ENCODE measurements at regions not wholly inside any gene's neighbourhood (a gene's known extent, or its start where the extent isn't known, plus 50 kb on each side); places are given as distances from the start of the nearest gene placed in this dataset.
"Not testable (repeated sequence)": the region's sequence is repeated elsewhere in the genome, so short reads cannot be mapped to it uniquely, and the experiment has no call there.

DNA sequence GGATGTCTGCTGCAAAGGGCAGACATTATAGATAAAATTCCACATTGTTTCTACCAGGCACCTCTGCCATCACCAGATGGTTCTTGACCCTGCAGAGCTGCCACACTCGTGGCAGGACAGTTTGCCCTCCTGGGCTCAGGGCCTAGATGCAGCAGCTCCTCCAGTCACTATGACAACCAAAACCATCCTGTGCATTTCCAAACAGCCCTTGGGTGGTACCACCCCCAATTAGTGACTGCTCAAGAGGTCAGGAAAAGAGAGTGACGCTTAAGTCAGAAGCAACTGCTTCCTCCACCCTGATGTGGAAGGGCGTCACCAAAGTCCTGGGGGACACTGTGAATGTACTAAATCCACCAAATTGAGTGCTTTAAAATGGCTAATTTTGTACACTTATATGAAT, 109.2 kb downstream of the C16orf95 start:
- Histone ChIP-seq H3K27ac (ENCODE audit: low read depth, low read length) (peak overlapping the region; percentile 67), H3K36me3 (ENCODE audit: control insufficient read depth, insufficient read depth, low read length) (no peaks in the 10 kb centered on the region), H3K27me3 (ENCODE audit: control insufficient read depth, insufficient read depth, low read length) (no peaks in the 10 kb centered on the region), H3K4me1 (ENCODE audit: control insufficient read depth, insufficient read depth, low read length) (peaks cover 15% of the 10 kb centered on the region), H3K4me3 (ENCODE audit: low read depth, low read length) (no peak overlapping the region), H3K9me3 (ENCODE audit: control insufficient read depth, insufficient read depth, low read length) (no peaks in the 10 kb centered on the region)
- WGBS (ENCODE audit: insufficient coverage): 0% methylated on average over 1 of the region's 3 CpGs
- DNase-seq (ENCODE audit: low read depth in 4 of 6, low spot score in 6 of 6): peak in 2 of 6 donors; percentile 9 to 32

GRCh38 chr16:87208968-87209367, 108.2 kb downstream of the C16orf95 start:
- no CpG with 5 or more reads among the region's 5 CpGs for WGBS (ENCODE audit: insufficient coverage)
- not testable (repeated sequence) for H3K27me3 ChIP-seq (ENCODE audit: control insufficient read depth, insufficient read depth, low read length); H3K4me1 ChIP-seq (ENCODE audit: control insufficient read depth, insufficient read depth, low read length); DNase-seq (ENCODE audit: low read depth in 4 of 6, low spot score in 6 of 6); H3K4me3 ChIP-seq (ENCODE audit: low read depth, low read length); H3K27ac ChIP-seq (ENCODE audit: low read depth, low read length); H3K36me3 ChIP-seq (ENCODE audit: control insufficient read depth, insufficient read depth, low read length); H3K9me3 ChIP-seq (ENCODE audit: control insufficient read depth, insufficient read depth, low read length)

DNA sequence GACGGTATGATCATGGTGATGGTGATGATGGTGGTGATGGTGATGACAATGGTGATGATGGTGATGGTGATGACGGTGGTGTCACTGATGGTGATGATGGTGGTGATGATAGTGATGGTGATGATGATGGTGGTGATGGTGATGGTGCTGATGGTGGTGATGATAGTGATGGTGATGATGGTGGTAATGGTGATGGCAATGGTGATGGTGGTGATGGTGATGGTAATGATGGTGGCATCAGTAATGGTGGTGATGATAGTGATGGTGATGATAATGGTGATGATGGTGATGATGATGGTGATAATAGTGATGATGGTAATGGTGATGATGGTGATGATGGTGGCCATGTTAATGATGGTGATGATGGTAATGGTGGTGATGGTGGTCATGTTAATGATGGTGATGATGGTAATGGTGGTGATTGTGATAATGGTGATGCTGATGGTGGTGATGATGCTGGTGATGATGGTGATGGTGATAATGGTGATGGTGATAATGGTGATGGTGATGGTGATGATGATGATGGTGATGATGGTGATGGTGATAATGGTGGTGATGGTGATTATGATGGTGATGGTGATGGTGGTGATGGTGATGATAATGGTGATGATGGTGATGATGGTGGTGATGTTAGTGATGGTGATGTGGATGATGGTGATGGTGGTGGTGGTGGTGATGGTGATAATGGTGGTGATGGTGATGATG, 107.2 kb downstream of the C16orf95 start:
- Histone ChIP-seq H3K9me3 (ENCODE audit: control insufficient read depth, insufficient read depth, low read length) (no peaks in the 10 kb centered on the region), H3K36me3 (ENCODE audit: control insufficient read depth, insufficient read depth, low read length) (no peaks in the 10 kb centered on the region), H3K4me3 (ENCODE audit: low read depth, low read length) (no peak overlapping the region), H3K4me1 (ENCODE audit: control insufficient read depth, insufficient read depth, low read length) (peaks cover 9% of the 10 kb centered on the region), H3K27me3 (ENCODE audit: control insufficient read depth, insufficient read depth, low read length) (no peaks in the 10 kb centered on the region), H3K27ac (ENCODE audit: low read depth, low read length) (no peak overlapping the region)
- DNase-seq (ENCODE audit: low read depth in 4 of 6, low spot score in 6 of 6): no peak
- 100% methylated on average over 2 of the region's 2 CpGs for WGBS (ENCODE audit: insufficient coverage)

DNA sequence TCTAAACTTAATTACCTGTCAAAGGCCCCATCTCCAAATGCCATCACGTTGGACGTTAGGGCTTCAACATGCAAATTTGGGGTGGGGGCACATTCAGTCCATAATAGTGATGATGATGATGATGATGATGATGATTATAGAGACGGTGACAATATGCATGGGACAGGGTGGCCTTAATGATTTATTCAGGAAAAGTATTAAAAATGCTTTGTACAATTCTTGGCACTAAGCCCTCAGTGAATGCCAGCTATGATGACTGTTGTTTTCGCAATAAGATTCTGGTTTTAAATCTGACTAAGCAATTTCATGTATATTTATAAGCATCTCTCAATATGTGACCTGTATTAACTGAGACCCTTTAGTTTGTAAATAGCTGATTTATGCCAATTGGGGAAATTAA, 106.3 kb downstream of the C16orf95 start:
- Histone ChIP-seq H3K36me3 (ENCODE audit: control insufficient read depth, insufficient read depth, low read length) (no peaks in the 10 kb centered on the region), H3K4me1 (ENCODE audit: control insufficient read depth, insufficient read depth, low read length) (peaks cover 11% of the 10 kb centered on the region), H3K27me3 (ENCODE audit: control insufficient read depth, insufficient read depth, low read length) (no peaks in the 10 kb centered on the region), H3K4me3 (ENCODE audit: low read depth, low read length) (no peak overlapping the region), H3K27ac (ENCODE audit: low read depth, low read length) (no peak overlapping the region), H3K9me3 (ENCODE audit: control insufficient read depth, insufficient read depth, low read length) (no peaks in the 10 kb centered on the region)
- 97% methylated on average over 2 of the region's 4 CpGs for WGBS (ENCODE audit: insufficient coverage)
- no peak for DNase-seq (ENCODE audit: low read depth in 4 of 6, low spot score in 6 of 6)

- H3K27me3 ChIP-seq (ENCODE audit: control insufficient read depth, insufficient read depth, low read length): no peaks in the 10 kb centered on the region
- H3K36me3 ChIP-seq (ENCODE audit: control insufficient read depth, insufficient read depth, low read length): no peaks in the 10 kb centered on the region
- DNase-seq (ENCODE audit: low read depth in 4 of 6, low spot score in 6 of 6): no peak
- no peak overlapping the region for H3K4me3 ChIP-seq (ENCODE audit: low read depth, low read length)
- no peak overlapping the region for H3K27ac ChIP-seq (ENCODE audit: low read depth, low read length)
- WGBS (ENCODE audit: insufficient coverage): 75% methylated on average over 5 of the region's 6 CpGs
- peaks cover 22% of the 10 kb centered on the region for H3K4me1 ChIP-seq (ENCODE audit: control insufficient read depth, insufficient read depth, low read length)
- H3K9me3 ChIP-seq (ENCODE audit: control insufficient read depth, insufficient read depth, low read length): no peaks in the 10 kb centered on the region
Measured at GRCh38 chr16:87212026-87212425, 105.2 kb downstream of the C16orf95 start.

- no peak for DNase-seq (ENCODE audit: low read depth in 4 of 6, low spot score in 6 of 6)
- no peaks in the 10 kb centered on the region for H3K36me3 ChIP-seq (ENCODE audit: control insufficient read depth, insufficient read depth, low read length)
- no peaks in the 10 kb centered on the region for H3K9me3 ChIP-seq (ENCODE audit: control insufficient read depth, insufficient read depth, low read length)
- H3K4me1 ChIP-seq (ENCODE audit: control insufficient read depth, insufficient read depth, low read length): peaks cover 18% of the 10 kb centered on the region
- WGBS (ENCODE audit: insufficient coverage): 99% methylated on average over 6 of the region's 6 CpGs
- H3K4me3 ChIP-seq (ENCODE audit: low read depth, low read length): no peak overlapping the region
- no peaks in the 10 kb centered on the region for H3K27me3 ChIP-seq (ENCODE audit: control insufficient read depth, insufficient read depth, low read length)
- no peak overlapping the region for H3K27ac ChIP-seq (ENCODE audit: low read depth, low read length)
Measured at GRCh38 chr16:87213536-87213935, 103.7 kb downstream of the C16orf95 start.

DNA sequence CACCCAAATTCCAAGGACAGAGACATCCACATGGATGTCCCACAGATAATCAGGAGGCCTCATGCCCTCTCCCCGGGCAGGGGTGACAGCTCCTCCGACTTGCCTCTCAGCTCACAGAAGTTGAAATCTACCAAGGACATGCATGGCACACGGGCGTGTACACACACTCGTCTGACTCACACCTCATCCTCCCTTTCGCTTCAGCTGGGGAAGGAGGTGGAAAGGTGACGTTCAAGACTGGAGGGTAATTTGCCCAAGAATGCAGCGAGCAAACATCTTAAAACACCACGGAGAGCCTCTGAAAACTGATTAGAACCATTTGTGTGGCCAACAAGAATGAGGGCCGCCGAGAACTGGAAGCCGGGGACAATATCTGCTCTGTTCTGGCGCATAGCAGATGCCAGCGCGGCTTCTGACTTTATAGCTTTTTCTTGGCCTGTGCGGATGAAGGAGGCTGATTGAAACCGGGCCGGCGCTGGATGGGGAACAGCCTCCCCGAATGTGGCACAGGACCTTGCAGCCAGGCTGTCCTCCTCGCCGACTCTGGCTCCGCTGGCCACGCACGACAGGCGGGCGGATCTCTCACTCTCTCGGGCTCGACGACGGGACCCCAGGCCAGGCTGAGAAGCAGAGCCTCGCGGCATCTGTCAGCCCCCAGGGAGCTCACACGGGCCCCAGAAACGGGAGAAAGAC, 100.9 kb downstream of the C16orf95 start:
- peak in 2 of 6 donors; percentile 40 to 70 for DNase-seq (ENCODE audit: low read depth in 4 of 6, low spot score in 6 of 6)
- no peaks in the 10 kb centered on the region for H3K36me3 ChIP-seq (ENCODE audit: control insufficient read depth, insufficient read depth, low read length)
- peak overlapping the region; percentile 81 for H3K27ac ChIP-seq (ENCODE audit: low read depth, low read length)
- no peaks in the 10 kb centered on the region for H3K27me3 ChIP-seq (ENCODE audit: control insufficient read depth, insufficient read depth, low read length)
- H3K9me3 ChIP-seq (ENCODE audit: control insufficient read depth, insufficient read depth, low read length): no peaks in the 10 kb centered on the region
- 42% methylated on average over 30 of the region's 35 CpGs for WGBS (ENCODE audit: insufficient coverage)
- H3K4me1 ChIP-seq (ENCODE audit: control insufficient read depth, insufficient read depth, low read length): peaks cover 18% of the 10 kb centered on the region
- peak overlapping the region; percentile 24 for H3K4me3 ChIP-seq (ENCODE audit: low read depth, low read length)

GRCh38 chr16:87216841-87217275, 100.3 kb downstream of the C16orf95 start:
- no peaks in the 10 kb centered on the region for H3K9me3 ChIP-seq (ENCODE audit: control insufficient read depth, insufficient read depth, low read length)
- DNase-seq (ENCODE audit: low read depth in 4 of 6, low spot score in 6 of 6): peak in 1 of 6 donors; percentile 31
- peak overlapping the region; percentile 24 for H3K4me3 ChIP-seq (ENCODE audit: low read depth, low read length)
- no peaks in the 10 kb centered on the region for H3K36me3 ChIP-seq (ENCODE audit: control insufficient read depth, insufficient read depth, low read length)
- peak overlapping the region; percentile 81 for H3K27ac ChIP-seq (ENCODE audit: low read depth, low read length)
- H3K27me3 ChIP-seq (ENCODE audit: control insufficient read depth, insufficient read depth, low read length): no peaks in the 10 kb centered on the region
- peaks cover 18% of the 10 kb centered on the region for H3K4me1 ChIP-seq (ENCODE audit: control insufficient read depth, insufficient read depth, low read length)
- 66% methylated on average over 30 of the region's 30 CpGs for WGBS (ENCODE audit: insufficient coverage)

- not testable (repeated sequence) for DNase-seq (ENCODE audit: low read depth in 4 of 6, low spot score in 6 of 6); H3K4me3 ChIP-seq (ENCODE audit: low read depth, low read length); H3K27me3 ChIP-seq (ENCODE audit: control insufficient read depth, insufficient read depth, low read length); H3K27ac ChIP-seq (ENCODE audit: low read depth, low read length); H3K9me3 ChIP-seq (ENCODE audit: control insufficient read depth, insufficient read depth, low read length); H3K36me3 ChIP-seq (ENCODE audit: control insufficient read depth, insufficient read depth, low read length)
- 78% methylated on average over 8 of the region's 22 CpGs for WGBS (ENCODE audit: insufficient coverage)
- peaks cover 18% of the 10 kb centered on the region for H3K4me1 ChIP-seq (ENCODE audit: control insufficient read depth, insufficient read depth, low read length)
Measured at GRCh38 chr16:87217802-87218201, 99.4 kb downstream of the C16orf95 start.
